ENCODE measurements at regions not wholly inside any gene's neighbourhood (a gene's known extent, or its start where the extent isn't known, plus 50 kb on each side); places are given as distances from the start of the nearest gene placed in this dataset.
"Not testable (repeated sequence)": the region's sequence is repeated elsewhere in the genome, so short reads cannot be mapped to it uniquely, and the experiment has no call there.

DNA sequence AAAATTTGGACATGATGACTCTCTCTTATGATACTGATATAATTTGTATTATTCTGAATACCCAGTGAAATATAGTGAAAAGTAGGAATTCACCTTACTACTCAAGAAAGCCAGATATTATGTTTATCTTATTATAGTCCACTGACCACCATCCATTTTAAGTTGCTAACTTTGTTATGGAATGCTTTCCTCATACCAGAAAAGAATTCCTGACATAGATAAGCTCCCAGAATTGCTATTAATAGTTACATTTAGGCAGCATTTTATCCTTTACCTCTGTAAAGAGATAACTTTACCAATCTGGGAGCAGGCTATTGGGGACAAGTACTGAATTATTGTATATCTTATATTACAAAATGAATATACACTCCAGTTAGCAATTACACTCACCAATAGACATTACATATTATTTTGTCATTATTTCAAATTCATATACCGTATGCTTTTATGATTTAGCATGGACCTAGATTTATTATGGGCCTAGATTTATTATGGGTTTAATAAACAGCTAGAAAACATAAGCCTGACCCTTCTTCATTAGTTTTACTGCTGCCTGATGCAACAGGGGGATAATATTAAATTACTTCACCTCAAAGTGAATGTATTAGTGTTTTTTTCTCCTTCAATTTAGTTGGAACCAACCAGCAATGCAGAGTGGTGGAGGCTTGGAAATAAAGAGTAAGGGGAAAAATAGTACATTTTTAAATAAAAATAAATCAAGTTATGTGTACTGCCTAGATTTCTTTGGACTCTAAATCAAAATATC is 1886.1 kb downstream of the PCDH9 start:
- no peak for DNase-seq

DNA sequence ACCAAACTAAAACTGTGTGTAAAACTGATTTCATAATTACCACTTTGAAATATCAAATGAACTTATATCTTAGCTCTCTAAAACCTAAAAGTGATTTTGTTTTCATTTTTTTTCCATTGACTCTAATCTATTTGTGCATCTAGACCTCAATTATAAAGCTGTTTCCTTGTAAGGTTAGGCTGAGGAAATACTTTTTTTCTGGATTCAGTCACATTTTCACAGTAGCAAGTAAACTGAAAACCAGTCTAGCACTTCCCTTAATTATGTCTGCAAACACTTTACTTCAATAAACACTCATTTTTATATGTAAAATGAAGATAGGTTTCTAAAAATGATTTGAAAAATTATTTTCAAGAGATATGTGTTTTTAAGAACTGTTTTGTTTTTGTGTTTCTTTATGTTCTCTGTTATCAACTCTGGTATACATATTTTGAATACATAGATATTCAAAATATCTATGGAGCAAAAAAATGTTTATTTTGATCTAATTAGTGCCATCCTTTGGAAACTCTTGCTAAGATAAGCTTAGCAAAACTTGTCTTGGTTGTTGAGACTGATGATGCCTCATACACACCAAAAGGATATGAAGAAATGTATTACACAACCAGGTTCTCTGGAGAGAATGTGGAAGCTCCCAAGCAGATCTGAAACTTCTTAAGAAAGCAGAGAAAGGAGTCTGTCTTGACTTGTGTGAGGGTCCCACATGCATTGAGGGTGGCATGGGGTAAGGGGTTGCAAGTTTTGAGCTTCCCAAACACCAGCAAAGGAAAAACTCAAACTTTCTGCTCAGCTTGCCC is 1887.4 kb downstream of the PCDH9 start:
- DNase-seq = no peak

DNA sequence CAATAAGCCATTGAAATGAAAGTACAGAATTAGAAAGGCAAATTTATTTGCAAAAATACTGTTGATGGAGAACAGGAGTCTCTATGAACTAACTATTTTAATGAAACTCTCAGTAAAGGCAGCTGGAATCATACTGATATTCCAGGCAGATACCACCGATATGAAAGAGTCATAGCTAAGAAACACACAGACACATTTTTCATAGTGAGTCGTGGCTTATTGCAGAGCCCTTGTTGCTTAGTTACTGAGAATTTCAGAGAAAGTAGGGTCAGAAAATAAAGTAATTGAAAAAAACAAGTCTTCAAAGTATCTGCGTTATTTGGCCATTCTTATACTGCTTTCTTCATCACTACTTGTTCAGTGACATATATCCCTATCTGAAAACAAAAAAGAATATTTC is 1890.9 kb downstream of the PCDH9 start:
- no peak for DNase-seq

DNA sequence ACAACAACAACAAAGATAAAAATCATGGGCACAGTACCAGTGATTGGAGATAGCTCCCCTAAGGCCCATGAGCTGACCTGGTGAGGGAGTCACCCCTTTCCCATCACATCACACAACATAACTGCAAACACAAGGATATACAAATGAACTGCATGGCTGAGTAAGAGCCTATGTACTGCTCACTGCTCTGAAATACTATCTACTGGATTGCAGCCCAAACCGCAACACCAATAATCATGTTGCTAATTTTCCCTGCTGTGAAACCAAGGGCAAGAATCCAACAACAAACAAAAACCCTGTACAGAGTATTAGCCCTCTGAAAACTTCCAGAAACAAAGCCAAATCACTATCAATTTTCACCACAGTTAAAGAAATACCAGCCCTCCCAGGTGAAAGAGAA is 1893.2 kb downstream of the PCDH9 start:
- no peak for DNase-seq

DNA sequence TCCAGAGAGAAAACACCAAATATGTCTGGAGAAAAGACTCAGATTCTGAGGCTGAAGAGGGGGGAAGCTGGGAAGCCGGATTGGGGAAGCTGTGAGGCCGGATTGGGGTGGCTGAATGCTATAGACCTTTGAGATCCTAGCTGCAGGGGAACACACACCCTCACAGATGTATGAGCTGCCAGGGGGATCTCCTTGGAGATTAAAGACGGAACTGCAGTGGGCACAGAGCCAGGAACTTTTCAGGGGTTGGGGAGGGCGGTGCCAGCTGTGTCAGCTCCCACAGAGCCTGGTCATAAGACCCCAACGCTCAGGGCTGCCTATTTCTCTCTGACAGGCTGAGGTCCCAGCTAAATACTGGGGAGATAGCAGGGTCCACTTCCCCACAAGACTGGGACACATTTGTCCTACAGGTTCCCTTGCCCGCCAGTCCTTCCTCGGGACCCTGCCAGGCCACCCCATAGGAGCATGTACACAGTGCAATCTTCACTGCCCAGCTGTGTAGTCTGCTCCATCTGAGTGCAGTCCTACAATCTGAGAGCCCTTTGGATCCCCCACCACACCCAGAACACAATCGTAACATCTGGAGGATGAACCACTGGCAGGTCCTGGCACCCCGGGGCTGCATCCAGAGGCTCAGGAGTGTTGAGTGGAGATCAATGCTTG is 1893.9 kb downstream of the PCDH9 start:
- DNase-seq = peak; percentile 29

DNA sequence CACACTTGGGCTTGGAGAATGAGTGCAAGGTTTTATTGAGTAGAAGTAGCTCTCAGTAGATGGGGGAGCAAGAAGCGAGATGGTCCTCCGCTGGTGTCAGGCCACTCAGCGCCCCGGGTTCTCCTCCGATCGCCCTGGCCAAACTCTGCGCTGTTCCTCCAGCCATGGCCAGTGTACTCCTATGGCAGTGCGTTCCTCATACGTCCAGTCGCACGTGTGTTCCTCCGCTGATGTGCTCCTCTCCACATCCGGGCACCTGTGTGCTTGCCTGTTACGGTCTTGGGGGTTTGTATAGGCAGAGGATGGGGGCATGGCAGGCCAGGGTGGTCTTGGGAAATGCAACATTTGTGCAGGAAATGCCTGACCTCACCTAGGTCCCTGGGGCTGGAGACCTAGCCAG is 1899.4 kb downstream of the PCDH9 start:
- DNase-seq = no peak

DNA sequence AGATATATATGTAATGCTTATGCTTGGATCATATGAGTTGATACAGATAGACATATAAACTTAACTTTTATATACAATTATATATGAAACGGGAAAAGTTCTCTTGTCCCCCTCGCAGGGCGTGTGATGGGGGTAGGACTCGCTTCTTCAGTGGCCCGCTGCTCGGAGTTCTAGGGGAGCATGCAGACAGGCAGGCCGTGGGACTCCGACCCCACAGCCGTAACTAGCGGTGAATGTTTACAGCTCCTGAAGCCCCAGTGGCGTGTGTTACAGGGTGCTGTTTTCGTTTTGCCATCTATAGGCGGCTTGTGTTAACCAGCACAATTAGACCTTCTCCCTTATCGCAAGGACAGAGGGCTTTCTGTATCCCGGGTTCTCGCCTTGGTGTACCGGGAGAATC is 1899.8 kb downstream of the PCDH9 start:
- no peak for DNase-seq

DNA sequence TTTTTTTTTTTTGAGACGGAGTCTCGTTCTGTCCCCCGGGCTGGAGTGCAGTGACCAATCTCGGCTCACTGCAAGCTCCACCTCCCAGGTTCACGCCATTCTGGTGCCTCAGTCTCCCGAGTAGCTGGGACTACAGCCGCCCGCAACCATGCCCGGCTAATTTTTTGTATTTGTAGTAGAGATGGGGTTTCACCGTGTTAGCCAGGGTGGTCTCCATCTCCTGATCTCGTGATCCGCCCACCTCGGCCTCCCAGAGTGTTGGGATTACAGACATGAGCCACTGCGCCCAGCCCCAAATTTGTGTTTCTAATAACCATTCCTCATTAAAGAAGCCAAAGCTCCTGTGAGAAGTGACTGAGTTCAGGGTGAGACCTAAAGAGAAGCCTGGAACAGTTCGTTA is 1906.9 kb downstream of the PCDH9 start:
- DNase-seq = not testable (repeated sequence)

DNA sequence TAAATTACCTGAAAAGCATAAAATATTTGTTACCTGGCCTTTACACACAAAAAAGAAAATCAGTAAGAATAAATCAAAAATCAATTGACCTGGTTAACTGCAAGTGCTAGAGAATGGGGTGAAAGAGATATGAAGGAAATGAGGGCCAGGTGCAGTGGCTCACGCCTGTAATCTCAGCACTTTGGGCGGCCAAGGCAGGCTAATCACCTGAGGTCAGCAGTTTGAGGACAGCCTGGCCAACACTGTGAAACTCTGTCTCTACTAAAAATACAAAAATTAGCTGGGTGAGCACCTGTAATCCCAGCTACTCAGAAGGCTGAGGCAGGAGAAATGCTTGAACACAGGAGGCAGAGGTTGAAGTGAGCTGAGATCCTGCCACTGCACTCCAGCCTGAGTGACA is 1908.7 kb downstream of the PCDH9 start:
- DNase-seq = not testable (repeated sequence)

DNA sequence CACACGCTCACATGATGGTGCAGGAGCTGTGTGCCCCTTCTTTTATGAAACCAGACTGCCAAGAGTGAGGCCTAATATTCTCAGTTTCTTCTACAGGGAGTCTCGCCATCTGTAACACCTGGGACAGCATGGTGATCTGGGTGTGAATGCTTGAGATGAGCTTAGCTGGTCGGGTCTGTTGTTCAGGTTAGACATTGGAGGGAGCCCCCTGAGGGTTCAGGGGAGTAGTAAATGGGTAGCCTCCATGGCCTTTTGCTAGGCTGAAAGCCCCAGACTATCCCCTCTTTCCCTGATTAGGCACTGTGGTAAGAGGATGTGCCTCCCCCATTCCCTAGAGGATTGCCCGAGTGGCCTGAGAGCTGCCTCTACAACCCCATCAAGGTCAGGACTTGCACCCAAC is 1916.1 kb downstream of the PCDH9 start:
- no peak for DNase-seq

DNA sequence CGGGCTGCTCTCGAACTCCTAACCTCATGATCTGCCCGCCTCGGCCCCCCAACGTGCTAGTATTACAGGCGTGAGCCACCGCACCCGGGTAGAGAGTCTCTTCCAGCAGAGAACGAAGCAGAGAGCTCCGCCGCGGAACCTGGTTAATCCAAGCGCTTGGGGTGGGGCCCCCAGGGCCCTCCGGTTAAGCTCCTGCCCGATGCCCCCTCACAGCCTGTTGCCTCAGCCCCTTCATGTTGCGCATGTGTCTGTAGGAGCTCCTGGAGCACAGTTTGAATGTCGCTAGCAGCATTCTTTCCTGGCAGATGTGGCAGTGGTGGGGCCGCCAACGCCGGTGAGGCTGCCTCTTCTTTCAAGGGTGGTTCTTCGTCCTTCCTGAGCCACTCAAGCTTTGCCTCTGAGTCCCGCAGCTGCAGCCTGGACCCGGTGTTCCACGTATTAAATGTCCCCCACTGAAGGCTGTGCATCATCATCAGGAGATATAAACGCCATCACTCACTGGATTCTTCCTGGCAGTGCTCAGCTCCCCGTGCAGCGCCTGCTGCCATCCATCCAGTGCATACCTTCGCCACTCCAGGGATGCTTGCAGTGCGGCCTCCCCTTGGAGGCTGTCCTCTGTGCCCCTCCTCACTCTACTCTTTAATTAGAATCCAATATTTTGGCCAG is 1919.3 kb downstream of the PCDH9 start:
- no peak for DNase-seq

DNA sequence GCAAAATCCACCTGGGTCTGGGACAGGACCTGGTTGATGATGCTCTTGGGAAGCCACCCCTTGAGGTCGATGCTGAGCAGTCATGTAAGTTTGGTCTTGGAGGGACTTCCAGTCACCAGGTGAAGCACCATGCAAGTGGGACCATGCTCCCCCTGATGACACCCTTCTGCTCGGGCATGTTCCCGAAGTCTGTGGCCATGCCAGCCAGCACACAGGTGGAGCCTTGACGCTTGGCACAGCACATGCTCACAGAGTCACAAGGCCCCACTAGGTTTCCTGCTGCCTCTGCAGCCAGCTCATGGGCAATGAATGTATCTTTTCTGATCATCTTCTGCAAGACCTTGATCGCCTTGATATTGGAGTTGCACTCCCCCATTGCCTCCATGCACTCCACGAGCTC is 1920.2 kb downstream of the PCDH9 start:
- no peak for DNase-seq

DNA sequence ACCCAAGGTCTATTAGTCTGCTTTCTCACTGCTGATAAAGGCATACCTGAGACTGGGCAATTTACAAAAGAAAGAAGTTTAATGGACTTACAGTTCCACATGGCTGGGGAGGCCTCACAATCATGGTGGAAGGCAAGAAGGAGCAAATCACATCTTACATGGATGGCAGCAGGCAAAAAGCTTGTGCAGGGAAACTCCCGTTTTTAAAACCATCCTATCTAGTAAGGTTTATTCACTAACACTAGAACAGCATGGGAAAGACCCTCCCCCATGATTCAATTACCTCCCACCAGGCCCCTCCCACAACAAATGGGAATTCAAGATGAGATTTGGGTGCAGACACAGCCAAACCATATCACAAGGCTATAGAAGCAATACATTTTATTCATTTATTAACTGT is 1921.4 kb downstream of the PCDH9 start:
- not testable (repeated sequence) for DNase-seq

DNA sequence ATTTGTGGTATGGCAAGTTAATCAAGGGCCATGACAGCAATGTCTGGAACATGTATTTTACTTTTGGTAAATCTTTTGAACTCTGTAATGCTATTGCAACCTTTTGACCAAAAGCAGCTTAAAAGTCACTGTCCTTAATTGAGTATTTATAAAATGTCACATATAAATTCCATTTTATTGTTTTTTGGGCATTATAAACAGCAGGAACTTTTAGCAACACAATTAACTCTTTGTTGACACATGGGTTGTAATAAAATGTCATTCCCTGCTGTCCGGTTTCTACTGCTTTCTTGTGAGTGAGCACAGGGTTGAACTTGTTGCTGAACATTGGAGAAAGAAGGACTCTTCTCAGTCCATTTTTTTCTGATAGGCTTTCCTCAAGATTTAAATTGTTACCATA is 1923.1 kb downstream of the PCDH9 start:
- no peak for DNase-seq

DNA sequence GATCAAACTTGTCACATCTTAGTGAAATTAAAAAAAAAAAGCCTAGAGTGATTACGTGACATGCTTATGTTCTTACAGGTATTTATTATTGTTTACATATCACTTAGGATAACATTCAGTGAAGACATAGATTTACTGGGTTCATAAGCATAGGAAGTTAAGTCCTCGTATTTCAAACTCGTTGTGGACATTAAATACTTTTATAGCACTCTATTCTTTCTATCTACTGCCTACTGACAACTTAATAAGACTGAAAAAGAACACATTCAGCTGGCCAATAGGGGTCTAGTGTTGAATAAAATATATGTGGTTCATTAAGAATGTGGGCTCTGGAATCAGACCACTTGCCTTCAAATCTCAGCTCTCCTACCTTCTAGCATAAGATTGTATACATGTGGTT is 1927.4 kb downstream of the PCDH9 start:
- DNase-seq = no peak

DNA sequence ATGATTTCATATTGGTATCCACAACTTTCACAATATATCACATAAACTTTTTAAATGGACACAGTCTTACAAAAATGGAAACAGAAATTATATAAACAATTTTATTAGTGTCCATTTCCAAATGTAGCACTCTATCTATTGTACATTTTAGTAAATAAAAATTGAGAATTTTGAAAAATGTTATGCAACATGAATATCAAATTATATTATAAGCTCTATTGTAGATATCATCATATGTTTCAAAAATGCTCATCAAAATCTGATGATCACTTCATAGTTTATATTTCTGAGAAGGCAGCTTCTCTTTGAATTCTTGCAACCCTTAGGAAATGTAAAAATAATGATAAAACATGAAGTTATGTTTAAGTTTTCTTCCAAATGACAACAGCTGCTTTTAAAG is 1928.6 kb downstream of the PCDH9 start:
- no peak for DNase-seq

DNA sequence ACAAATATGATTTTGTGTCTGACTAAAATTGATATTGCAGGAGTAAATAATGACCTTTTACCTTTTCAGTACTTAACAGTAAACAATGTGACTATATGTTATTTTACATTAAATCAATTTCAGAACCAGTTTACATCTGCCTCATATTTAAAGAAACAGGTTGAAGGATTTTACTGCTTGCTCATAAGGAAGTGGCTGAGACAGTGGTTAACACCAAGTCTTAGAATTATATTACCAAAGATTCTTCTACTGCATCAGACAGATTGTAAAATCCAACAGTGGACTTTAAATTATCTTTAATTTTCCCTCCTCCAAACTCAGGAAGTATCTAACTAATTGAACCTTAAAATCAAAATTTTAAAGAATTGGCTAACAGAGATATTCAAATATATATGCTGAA is 1929.9 kb downstream of the PCDH9 start:
- no peak for DNase-seq

DNA sequence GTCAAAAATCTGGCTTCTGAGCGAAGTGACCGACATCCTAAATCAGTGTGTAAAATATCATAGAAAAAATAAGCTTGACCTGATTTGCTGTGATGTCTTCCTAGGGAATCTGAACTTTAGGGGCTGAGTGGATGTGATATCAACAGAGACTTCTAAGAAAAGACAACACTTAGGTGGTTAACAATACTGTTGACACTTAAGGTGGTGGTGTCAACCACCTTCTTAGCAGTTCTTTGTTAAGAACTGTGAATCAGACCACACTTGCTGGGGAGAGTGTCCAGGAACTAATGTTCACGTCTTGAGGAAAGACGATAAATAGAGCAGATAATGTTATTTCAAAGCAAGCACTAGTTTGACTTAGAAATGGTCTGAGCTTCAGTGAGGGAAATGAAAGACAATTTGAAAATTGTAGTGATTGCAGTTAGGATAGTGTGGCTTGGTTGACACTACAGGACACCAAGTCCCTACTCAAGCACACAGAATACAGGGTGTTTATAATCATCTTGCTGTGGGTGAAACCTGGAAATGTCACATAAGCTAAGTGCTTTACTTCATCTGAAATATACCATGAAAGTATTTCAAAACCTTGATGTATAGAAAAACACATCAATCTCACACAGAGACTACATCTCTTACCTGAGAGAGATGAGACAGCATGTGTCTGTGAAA is 1936.5 kb downstream of the PCDH9 start:
- DNase-seq = no peak

DNA sequence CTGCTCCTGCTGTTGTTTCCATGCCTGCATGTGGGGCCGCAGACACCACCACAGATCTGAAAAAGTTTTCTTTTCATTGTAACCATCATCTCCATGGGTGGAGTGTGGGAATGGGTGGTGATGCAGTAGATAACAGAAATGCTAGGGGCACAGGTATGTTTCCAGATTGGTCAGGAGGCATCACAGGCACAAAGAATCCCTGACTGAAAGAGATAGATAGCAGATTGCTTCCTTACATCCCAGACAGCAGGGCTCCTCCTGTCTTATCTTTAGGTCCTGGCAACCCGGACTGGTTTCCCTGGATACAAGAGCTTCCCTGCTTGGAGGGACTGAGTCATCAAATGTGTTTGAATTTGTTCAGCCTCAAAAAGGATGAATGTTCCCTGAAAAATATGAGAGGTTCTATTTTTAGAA is 1937.6 kb downstream of the PCDH9 start:
- DNase-seq = no peak

DNA sequence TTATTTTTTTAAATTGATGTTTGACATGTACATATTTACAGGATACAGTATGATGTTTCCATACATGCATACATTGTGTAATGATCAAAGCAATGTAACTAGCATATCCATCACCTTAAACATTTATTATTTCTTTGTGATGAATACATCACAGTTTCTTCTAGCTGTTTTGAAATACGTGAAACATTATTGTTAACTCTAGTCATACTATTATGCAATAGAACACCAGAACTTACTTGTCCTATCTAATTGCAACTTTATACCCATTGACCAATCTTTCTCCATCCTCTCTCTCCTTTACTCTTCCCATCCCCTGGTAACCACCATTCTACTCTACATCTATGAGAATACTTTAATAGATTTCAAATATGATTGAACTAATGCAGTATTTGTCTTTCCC is 1942.7 kb downstream of the PCDH9 start:
- no peak for DNase-seq

DNA sequence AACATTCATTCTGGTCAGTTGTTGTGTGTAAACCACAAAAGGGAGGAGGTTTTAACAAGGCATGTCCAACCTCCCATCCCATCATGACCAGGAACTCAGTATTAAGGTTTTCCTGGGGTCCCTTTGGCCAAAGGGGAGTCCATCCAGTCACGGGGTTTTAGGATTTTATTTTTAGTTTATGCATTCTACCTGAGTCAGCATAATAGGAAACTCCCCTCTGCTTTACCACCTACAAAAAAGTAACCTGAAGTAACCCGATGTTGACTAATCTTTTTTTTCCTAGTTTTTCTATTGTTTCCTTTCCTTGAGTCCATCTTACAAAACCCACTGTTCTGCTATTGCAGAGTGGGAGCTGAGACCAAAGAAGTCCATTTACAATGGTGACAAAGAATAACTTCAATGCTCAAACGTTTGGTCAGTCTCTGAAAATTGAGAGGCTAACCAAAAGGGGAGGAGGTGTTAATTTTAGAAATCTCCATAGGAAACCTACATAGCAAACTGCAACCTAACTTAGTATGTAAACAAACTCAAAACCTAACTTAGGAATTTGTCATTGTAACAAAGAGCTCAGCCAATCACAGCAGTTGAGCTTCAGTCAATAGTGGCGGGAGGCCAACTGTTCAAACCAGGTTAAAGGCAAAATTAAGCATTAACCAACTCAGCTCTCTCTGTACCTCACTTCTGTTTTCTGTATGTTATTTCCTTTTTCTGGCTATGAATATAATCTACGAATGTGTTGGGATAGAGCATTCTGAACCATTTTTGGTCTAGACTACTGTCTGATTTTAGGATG is 1954.1 kb downstream of the PCDH9 start:
- no peak for DNase-seq

DNA sequence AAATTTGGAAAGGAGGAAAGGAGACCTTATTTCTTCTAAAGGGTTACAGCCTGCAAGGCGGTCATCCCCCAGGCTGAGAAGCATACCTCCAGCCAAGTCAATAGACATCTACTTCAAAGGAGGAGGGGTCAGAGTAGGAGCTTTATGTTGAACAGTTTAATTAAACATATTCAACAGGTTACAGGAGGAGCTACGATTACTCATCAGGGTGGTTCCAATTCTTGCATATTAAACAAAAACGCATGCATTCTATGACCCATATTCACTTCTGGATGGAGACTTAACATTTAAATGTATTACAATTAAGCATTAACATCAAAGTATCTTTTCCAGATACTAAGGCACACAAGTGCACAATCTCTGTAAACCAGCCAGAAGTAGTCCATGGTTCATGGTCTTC is 1955.0 kb downstream of the PCDH9 start:
- no peak for DNase-seq
